AG04450 (cell line): ENCODE measurements at regions not wholly inside any gene's neighbourhood (a gene's known extent, or its start where the extent isn't known, plus 50 kb on each side); places are given as distances from the start of the nearest gene placed in this dataset.

ENCODE experiments used
- CTCF ChIA-PET: fragments of 300-600, 350-600 bp; formaldehyde crosslinking; extraction: SDS; loops from one replicate; lab custom pipeline; 2022; ENCODE audit warnings: antibody characterized with exemption, inconsistent platforms; lab: Charles Lee
- POLR2A ChIA-PET: fragments of 350-600 bp; formaldehyde crosslinking; extraction: SDS; loops from one replicate; lab custom pipeline; 2021; ENCODE audit warnings: antibody characterized with exemption, inconsistent platforms; lab: Yijun Ruan, JAX
- DNase-seq: peaks from one replicate; pipeline ENCODE4 v3.0.0-alpha.2; 2011; ENCODE audit warnings: low read depth, low spot score
- H3K27ac ChIP-seq: one replicate; pipeline ENCODE4 v1.5.1; 2012; ENCODE audit warnings: low read depth, low read length, control low read depth
- H3K27me3 ChIP-seq: one replicate; pipeline ENCODE4 v1.6.0; 2012; ENCODE audit warnings: low read length; ENCODE audit not compliant: control insufficient read depth, insufficient read depth
- H3K4me3 ChIP-seq: 2 replicates; pipeline ENCODE4 v1.5.1; 2011; ENCODE audit warnings: mild to moderate bottlenecking, low read depth, low read length, control low read depth
- H3K9me3 ChIP-seq: 2 replicates; pipeline ENCODE4 v1.5.1; 2012; ENCODE audit warnings: low read length; ENCODE audit not compliant: control insufficient read depth, insufficient read depth
- TF ChIP-seq, protein P1 (sequence below): IDR thresholded peaks from 2 replicates; pipeline ENCODE4 v1.5.1; 2011; ENCODE audit warnings: low read depth, low read length, control low read depth, inconsistent platforms

DNA sequence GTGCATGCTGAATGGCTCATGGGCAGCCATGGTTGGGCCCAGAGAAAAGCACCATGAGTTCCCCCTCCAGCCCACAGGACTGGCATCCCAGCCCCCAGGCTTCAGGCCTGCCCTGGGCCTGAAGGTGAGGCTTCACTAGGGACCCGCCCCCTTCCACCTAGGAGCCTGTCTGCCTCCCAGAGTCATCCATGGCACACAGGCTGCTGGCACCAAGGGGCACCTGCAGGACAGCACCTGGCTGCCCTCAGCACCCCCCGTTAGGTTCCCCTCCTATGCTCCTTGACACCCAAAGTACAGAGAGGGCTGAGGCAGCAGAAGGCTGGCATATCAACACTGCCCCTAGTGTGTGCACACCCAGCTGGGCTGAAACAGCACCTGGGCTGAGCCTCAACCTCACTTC lies 566.7 kb upstream of the PCDH7 start:
- Histone ChIP-seq H3K27ac (no peak overlapping the region), H3K4me3 (no peak overlapping the region), H3K27me3 (no peaks in the 10 kb centered on the region), H3K9me3 (peaks cover 5% of the 10 kb centered on the region; the same call in 1 of the 2 replicates)
- DNase-seq, result no peak
- TF ChIP-seq, protein P1, sequence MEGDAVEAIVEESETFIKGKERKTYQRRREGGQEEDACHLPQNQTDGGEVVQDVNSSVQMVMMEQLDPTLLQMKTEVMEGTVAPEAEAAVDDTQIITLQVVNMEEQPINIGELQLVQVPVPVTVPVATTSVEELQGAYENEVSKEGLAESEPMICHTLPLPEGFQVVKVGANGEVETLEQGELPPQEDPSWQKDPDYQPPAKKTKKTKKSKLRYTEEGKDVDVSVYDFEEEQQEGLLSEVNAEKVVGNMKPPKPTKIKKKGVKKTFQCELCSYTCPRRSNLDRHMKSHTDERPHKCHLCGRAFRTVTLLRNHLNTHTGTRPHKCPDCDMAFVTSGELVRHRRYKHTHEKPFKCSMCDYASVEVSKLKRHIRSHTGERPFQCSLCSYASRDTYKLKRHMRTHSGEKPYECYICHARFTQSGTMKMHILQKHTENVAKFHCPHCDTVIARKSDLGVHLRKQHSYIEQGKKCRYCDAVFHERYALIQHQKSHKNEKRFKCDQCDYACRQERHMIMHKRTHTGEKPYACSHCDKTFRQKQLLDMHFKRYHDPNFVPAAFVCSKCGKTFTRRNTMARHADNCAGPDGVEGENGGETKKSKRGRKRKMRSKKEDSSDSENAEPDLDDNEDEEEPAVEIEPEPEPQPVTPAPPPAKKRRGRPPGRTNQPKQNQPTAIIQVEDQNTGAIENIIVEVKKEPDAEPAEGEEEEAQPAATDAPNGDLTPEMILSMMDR, result no peak
- CTCF ChIA-PET, result no interaction called here
- POLR2A ChIA-PET, result no interaction called here

DNA sequence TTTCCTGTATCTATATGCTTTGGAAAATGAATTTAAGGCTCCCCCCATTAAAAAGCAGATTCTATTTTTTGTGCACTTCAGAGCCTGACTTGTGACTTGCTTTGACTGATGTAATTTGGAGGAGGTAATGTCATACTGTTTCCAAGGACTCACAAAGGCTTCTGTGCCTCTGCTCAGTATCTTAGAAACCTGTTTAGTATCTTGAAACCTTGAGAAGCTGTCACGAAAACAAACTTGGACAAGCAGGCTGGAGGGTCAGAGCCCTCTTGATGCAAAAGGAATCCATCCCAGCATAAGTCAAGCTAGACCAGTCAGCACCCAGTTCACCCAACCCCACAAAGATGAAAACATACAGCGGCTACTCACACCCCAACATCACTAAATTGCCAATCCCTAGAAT lies 560.0 kb upstream of the PCDH7 start:
- TF ChIP-seq, protein P1, result no peak
- H3K4me3 ChIP-seq, result no peak overlapping the region
- H3K27ac ChIP-seq, result no peak overlapping the region
- CTCF ChIA-PET, result no interaction called here
- DNase-seq, result no peak
- no peaks in the 10 kb centered on the region for H3K27me3 ChIP-seq
- no peaks in the 10 kb centered on the region for H3K9me3 ChIP-seq
- POLR2A ChIA-PET, result no interaction called here

DNA sequence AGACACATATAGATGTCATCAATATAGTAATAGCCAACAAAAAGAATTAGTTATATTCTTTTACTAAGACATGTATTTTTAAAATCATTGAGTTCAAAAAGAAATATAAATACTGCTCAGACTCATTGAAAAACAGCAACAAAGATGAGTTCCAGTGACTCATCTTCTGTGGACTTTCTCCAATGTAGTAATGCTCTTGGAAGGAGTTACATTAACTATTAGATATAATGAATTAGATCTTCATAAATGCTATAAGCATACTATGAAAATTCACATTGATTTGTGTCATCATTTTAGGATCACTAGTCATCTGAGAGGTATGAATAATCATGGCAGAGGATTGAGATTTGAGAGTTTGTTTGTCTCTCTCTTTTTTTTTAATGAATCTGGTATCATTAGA lies 547.8 kb upstream of the PCDH7 start:
- POLR2A ChIA-PET, result no interaction called here
- H3K4me3 ChIP-seq, result no peak overlapping the region
- no peaks in the 10 kb centered on the region for H3K9me3 ChIP-seq
- DNase-seq, result no peak
- CTCF ChIA-PET, result no interaction called here
- no peaks in the 10 kb centered on the region for H3K27me3 ChIP-seq
- no peak overlapping the region for H3K27ac ChIP-seq
- TF ChIP-seq, protein P1, result no peak

DNA sequence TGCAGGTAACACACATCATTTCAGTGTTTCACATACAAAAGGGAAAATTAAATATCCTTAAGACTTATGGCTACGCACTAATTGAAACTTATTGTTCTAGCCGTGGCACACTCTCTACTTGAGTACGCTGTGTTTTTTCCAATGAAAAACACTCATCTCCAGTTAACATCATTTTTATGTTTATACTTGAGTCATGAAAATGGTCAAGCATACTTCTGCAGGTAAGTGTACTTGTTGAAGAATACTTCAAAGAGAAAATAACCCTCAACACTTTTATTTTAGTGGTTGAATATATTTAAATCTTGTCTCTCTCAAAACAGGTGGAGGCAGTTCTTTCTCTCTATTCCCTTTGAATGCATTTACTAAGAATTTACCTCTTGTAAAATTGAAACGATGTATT lies 538.7 kb upstream of the PCDH7 start:
- CTCF ChIA-PET, result no interaction called here
- TF ChIP-seq, protein P1, result no peak
- H3K27me3 ChIP-seq, result no peaks in the 10 kb centered on the region
- DNase-seq, result no peak
- H3K9me3 ChIP-seq, result no peaks in the 10 kb centered on the region
- H3K27ac ChIP-seq, result no peak overlapping the region
- POLR2A ChIA-PET, result no interaction called here
- H3K4me3 ChIP-seq, result no peak overlapping the region

DNA sequence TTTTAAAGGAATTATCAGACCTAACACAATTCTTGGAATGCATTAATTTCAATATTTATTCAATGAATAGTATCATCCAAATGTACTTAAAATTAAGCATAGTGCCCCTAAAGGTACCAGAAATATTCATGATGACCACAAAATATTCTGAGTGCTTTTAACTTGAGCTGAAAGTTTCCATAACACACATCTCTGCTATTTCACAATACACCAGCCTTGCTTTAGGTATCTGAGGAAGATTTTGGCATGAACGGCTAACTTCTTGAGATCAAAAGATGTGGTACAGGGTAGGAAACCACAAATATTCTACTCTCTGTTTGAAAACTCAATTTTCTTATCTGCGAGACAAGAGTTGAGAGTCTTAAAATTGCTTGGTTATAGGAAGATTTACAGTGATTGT lies 538.3 kb upstream of the PCDH7 start:
- TF ChIP-seq, protein P1, result no peak
- POLR2A ChIA-PET, result no interaction called here
- no peak for DNase-seq

More for the DNA sequence above, 538.3 kb upstream of the PCDH7 start:
- Histone ChIP-seq H3K27ac (no peak overlapping the region), H3K4me3 (no peak overlapping the region), H3K9me3 (no peaks in the 10 kb centered on the region), H3K27me3 (no peaks in the 10 kb centered on the region)
- CTCF ChIA-PET, result no interaction called here
